22Rv1 (cell line): ENCODE measurements at regions not wholly inside any gene's neighbourhood (a gene's known extent, or its start where the extent isn't known, plus 50 kb on each side); places are given as distances from the start of the nearest gene placed in this dataset.

Experiments used
- ZFX ChIP-seq: fragments of 450-650 bp; IDR thresholded peaks from 2 replicates; pipeline ENCODE4 v1.6.1; 2017; ENCODE audit warnings: antibody characterized with exemption, borderline replicate concordance
- TF ChIP-seq, protein P1 (sequence below): fragments of 450-650 bp; IDR thresholded peaks from 2 replicates; pipeline ENCODE4 v1.5.1; 2017; ENCODE audit warnings: mild to moderate bottlenecking

GRCh38 chr4:123209436-123209835, 187.2 kb upstream of the SPRY1 start:
- TF ChIP-seq, protein P1, sequence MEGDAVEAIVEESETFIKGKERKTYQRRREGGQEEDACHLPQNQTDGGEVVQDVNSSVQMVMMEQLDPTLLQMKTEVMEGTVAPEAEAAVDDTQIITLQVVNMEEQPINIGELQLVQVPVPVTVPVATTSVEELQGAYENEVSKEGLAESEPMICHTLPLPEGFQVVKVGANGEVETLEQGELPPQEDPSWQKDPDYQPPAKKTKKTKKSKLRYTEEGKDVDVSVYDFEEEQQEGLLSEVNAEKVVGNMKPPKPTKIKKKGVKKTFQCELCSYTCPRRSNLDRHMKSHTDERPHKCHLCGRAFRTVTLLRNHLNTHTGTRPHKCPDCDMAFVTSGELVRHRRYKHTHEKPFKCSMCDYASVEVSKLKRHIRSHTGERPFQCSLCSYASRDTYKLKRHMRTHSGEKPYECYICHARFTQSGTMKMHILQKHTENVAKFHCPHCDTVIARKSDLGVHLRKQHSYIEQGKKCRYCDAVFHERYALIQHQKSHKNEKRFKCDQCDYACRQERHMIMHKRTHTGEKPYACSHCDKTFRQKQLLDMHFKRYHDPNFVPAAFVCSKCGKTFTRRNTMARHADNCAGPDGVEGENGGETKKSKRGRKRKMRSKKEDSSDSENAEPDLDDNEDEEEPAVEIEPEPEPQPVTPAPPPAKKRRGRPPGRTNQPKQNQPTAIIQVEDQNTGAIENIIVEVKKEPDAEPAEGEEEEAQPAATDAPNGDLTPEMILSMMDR: no peak
- TF ChIP-seq ZFX: no peak
